ENCODE measurements at regions not wholly inside any gene's neighbourhood (a gene's known extent, or its start where the extent isn't known, plus 50 kb on each side); places are given as distances from the start of the nearest gene placed in this dataset.
"Not testable (repeated sequence)": the region's sequence is repeated elsewhere in the genome, so short reads cannot be mapped to it uniquely, and the experiment has no call there.

DNA sequence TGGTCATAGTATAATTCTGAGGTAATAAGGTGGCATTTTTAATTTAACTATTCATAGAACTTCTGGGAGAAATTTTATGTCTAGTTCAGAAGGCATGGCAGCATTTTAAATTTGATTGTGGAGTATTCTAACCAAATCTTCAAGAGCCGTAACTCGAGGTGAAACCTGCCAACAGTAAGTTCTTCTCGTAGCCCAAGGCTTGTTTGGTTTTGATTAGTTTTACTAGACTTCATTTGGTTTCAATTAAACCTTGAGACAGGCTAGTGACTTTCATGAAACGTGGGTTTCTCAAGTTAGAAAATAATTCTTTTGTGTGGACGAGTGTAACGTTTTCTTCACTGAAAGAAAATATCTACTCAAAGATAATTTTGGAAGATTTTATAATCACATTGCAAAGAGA, 395.5 kb downstream of the USP25 start:
- no peak overlapping the region for H3K4me3 Mint-ChIP-seq
- no peaks in the 10 kb centered on the region for H3K27me3 Mint-ChIP-seq (ENCODE audit: low read depth)
- no peaks in the 10 kb centered on the region for H3K36me3 Mint-ChIP-seq (ENCODE audit: low read depth)
- DNase-seq (ENCODE audit: low spot score), result no peak
- no peak overlapping the region for H3K27ac Mint-ChIP-seq
- H3K9me3 Mint-ChIP-seq, result peaks cover 7% of the 10 kb centered on the region
- H3K4me1 Mint-ChIP-seq (ENCODE audit: low read depth), result no peaks in the 10 kb centered on the region

GRCh38 chr21:16132453-16132852, 402.7 kb downstream of the USP25 start:
- not testable (repeated sequence) for H3K27me3 Mint-ChIP-seq (ENCODE audit: low read depth); H3K4me1 Mint-ChIP-seq (ENCODE audit: low read depth); DNase-seq (ENCODE audit: low spot score); H3K36me3 Mint-ChIP-seq (ENCODE audit: low read depth); H3K4me3 Mint-ChIP-seq; H3K27ac Mint-ChIP-seq
- peaks cover 20% of the 10 kb centered on the region for H3K9me3 Mint-ChIP-seq

- H3K27ac Mint-ChIP-seq, result no peak overlapping the region
- no peaks in the 10 kb centered on the region for H3K36me3 Mint-ChIP-seq (ENCODE audit: low read depth)
- no peaks in the 10 kb centered on the region for H3K4me1 Mint-ChIP-seq (ENCODE audit: low read depth)
- H3K27me3 Mint-ChIP-seq (ENCODE audit: low read depth), result no peaks in the 10 kb centered on the region
- H3K9me3 Mint-ChIP-seq, result peaks cover 20% of the 10 kb centered on the region
- no peak for DNase-seq (ENCODE audit: low spot score)
- H3K4me3 Mint-ChIP-seq, result no peak overlapping the region
Observed at GRCh38 chr21:16133248-16133647, 403.5 kb downstream of the USP25 start.

GRCh38 chr21:16134134-16134533, 404.4 kb downstream of the USP25 start:
- Mint-ChIP-seq H3K27me3 (ENCODE audit: low read depth) (no peaks in the 10 kb centered on the region), H3K36me3 (ENCODE audit: low read depth) (no peaks in the 10 kb centered on the region), H3K27ac (no peak overlapping the region), H3K4me3 (no peak overlapping the region), H3K4me1 (ENCODE audit: low read depth) (no peaks in the 10 kb centered on the region), H3K9me3 (peaks cover 20% of the 10 kb centered on the region)
- DNase-seq (ENCODE audit: low spot score), result no peak

DNA sequence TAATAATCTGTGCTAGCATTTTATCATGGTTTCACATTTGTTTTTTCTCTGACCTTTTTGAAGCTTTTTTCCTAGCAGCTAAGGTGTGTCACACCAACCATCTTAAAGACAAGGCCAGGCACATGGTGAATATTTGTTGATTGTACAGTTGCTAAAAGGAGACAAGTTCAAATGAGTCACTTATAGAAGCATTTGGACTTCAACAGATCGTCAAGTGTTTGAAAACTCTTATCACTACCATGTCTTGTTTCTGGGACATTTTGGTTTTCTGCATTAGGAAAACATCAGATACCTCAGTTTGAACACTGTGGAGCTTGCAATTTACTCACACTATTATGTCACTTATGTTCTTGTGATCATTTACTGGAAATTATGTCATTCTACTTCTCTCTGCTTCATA, 407.3 kb downstream of the USP25 start:
- Mint-ChIP-seq H3K4me1 (ENCODE audit: low read depth) (no peaks in the 10 kb centered on the region), H3K27me3 (ENCODE audit: low read depth) (no peaks in the 10 kb centered on the region), H3K9me3 (peaks cover under 1% of the 10 kb centered on the region), H3K27ac (no peak overlapping the region), H3K4me3 (no peak overlapping the region), H3K36me3 (ENCODE audit: low read depth) (no peaks in the 10 kb centered on the region)
- no peak for DNase-seq (ENCODE audit: low spot score)

- no peaks in the 10 kb centered on the region for H3K9me3 Mint-ChIP-seq
- H3K4me3 Mint-ChIP-seq, result no peak overlapping the region
- no peaks in the 10 kb centered on the region for H3K27me3 Mint-ChIP-seq (ENCODE audit: low read depth)
- H3K27ac Mint-ChIP-seq, result no peak overlapping the region
- DNase-seq (ENCODE audit: low spot score), result no peak
- no peaks in the 10 kb centered on the region for H3K36me3 Mint-ChIP-seq (ENCODE audit: low read depth)
- no peaks in the 10 kb centered on the region for H3K4me1 Mint-ChIP-seq (ENCODE audit: low read depth)
Observed at GRCh38 chr21:16145052-16145451, 415.3 kb downstream of the USP25 start.

- Mint-ChIP-seq H3K4me1 (ENCODE audit: low read depth) (no peaks in the 10 kb centered on the region), H3K9me3 (no peaks in the 10 kb centered on the region), H3K27ac (no peak overlapping the region), H3K4me3 (no peak overlapping the region), H3K36me3 (ENCODE audit: low read depth) (no peaks in the 10 kb centered on the region), H3K27me3 (ENCODE audit: low read depth) (no peaks in the 10 kb centered on the region)
- DNase-seq (ENCODE audit: low spot score), result no peak
Observed at GRCh38 chr21:16145479-16145878, 415.7 kb downstream of the USP25 start.

GRCh38 chr21:16154321-16154720, 424.5 kb downstream of the USP25 start:
- Mint-ChIP-seq H3K36me3 (ENCODE audit: low read depth) (no peaks in the 10 kb centered on the region), H3K9me3 (no peaks in the 10 kb centered on the region), H3K4me3 (no peak overlapping the region), H3K27ac (no peak overlapping the region), H3K4me1 (ENCODE audit: low read depth) (no peaks in the 10 kb centered on the region), H3K27me3 (ENCODE audit: low read depth) (no peaks in the 10 kb centered on the region)
- DNase-seq (ENCODE audit: low spot score), result no peak

GRCh38 chr21:16154951-16155635, 425.3 kb downstream of the USP25 start:
- Mint-ChIP-seq H3K27me3 (ENCODE audit: low read depth) (no peaks in the 10 kb centered on the region), H3K27ac (no peak overlapping the region), H3K4me1 (ENCODE audit: low read depth) (no peaks in the 10 kb centered on the region), H3K9me3 (no peaks in the 10 kb centered on the region), H3K36me3 (ENCODE audit: low read depth) (no peaks in the 10 kb centered on the region), H3K4me3 (no peak overlapping the region)
- no peak for DNase-seq (ENCODE audit: low spot score)

DNA sequence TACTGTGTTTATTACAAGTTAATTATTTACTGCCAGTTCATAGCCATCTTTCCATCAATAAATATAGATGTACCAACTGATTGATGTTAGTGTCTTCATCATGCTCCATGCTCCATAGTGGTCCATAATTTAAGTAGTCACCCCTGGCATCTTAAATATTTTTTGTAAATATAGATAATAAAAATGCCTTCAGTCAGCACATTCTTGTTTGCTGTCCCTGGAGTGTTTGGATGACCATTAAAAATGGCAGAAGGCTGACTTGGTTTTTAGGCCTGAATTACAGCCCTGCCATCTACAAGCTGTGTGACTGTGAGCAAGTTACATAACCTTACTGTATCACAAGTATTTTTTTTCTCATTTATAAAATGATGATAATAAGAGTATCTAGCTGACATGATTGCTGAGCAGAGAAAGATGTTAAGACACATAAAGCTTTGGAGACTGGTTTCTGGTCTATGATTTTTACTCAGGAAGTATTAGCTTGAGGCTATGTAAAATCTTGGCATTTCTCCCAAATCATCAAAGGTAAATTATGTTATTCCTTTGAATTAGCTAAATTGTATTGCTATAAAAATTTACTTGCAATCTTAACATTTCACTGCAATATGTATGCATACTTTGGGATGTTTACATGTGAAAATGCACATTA, 427.2 kb downstream of the USP25 start:
- Mint-ChIP-seq H3K27ac (no peak overlapping the region), H3K36me3 (ENCODE audit: low read depth) (no peaks in the 10 kb centered on the region), H3K9me3 (no peaks in the 10 kb centered on the region), H3K4me3 (no peak overlapping the region), H3K27me3 (ENCODE audit: low read depth) (no peaks in the 10 kb centered on the region), H3K4me1 (ENCODE audit: low read depth) (no peaks in the 10 kb centered on the region)
- no peak for DNase-seq (ENCODE audit: low spot score)

DNA sequence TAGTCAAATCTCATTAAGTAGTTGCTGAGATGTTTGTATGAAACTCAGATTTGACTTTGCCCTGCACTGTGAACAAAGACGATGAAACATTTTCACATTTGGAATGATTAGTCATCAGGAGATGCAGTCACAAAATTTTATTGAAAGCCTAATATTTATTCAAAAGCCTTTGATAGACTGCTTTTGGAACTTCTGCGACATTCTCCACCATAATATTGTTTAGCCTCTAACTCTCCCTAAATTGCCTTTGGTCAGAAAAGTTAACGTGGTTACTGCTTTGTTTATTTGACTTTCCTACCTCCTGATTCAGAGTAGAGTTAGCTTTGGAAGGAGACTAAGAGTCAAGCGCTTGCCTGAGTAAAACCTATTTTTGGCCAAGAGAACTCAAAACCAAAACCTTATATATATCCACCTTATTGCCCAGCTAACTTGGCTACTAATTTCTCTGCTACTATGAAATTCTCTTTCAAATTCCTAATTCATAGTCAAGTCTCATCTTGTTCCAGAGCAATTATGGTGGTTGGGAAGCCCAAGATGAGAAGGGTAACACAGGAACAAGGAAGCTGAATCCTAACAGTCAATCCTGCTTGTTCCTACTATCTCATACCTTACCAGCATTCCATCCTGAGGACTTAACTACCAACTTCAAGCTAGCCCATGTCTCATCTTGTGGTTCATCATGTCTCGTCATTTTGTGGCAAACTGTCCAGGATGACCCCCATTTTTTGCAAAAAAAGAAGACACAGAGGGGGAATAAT, 429.6 kb downstream of the USP25 start:
- no peak for DNase-seq (ENCODE audit: low spot score)
- Mint-ChIP-seq H3K9me3 (no peaks in the 10 kb centered on the region), H3K36me3 (ENCODE audit: low read depth) (no peaks in the 10 kb centered on the region), H3K27me3 (ENCODE audit: low read depth) (no peaks in the 10 kb centered on the region), H3K4me3 (no peak overlapping the region), H3K27ac (no peak overlapping the region), H3K4me1 (ENCODE audit: low read depth) (no peaks in the 10 kb centered on the region)

- no peak overlapping the region for H3K4me3 Mint-ChIP-seq
- H3K9me3 Mint-ChIP-seq, result no peaks in the 10 kb centered on the region
- H3K27ac Mint-ChIP-seq, result no peak overlapping the region
- no peaks in the 10 kb centered on the region for H3K36me3 Mint-ChIP-seq (ENCODE audit: low read depth)
- H3K27me3 Mint-ChIP-seq (ENCODE audit: low read depth), result no peaks in the 10 kb centered on the region
- no peak for DNase-seq (ENCODE audit: low spot score)
- H3K4me1 Mint-ChIP-seq (ENCODE audit: low read depth), result no peaks in the 10 kb centered on the region
Observed at GRCh38 chr21:16159971-16160350, 430.2 kb downstream of the USP25 start.

DNA sequence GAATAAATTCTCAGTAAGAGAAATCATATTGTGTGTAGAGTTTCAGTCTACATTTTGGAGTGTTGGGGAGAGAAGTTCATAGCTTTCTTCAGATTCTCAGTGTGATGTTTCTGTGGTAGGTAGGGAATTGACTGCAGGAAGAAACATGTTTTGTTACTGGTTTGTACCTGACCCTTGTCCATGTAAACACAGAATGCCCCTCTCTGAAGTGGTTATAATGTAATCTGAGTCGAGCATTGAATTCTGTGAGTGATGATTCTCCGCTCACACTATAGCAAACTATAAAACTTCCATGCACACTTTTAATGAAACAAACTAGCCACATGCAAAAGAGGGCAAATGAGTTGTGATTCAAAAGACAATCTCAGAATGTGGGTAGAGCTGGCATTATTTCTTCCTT, 433.2 kb downstream of the USP25 start:
- Mint-ChIP-seq H3K27me3 (ENCODE audit: low read depth) (no peaks in the 10 kb centered on the region), H3K36me3 (ENCODE audit: low read depth) (no peaks in the 10 kb centered on the region), H3K4me1 (ENCODE audit: low read depth) (no peaks in the 10 kb centered on the region), H3K27ac (no peak overlapping the region), H3K4me3 (no peak overlapping the region), H3K9me3 (no peaks in the 10 kb centered on the region)
- DNase-seq (ENCODE audit: low spot score), result no peak

DNA sequence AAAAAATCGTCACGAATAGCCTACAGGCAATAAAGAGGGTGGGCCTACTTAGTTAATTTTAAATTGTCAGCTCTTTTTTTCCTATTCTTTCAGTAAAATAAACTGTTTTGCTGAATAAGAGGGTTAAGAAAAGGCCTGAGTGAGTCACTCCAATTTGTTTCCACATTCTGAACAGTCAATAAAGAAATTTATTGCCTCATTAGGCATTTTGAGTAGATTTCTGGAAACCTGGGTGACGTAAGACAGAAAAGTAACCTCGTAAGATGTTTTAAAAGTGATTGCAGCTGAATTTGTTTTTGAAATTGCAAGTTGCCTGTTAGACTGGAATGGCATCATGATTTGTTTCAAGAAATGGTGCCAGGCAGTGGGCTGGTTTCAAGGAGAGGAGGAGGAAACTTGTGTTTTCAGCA, 439.3 kb downstream of the USP25 start:
- Mint-ChIP-seq H3K27ac (no peak overlapping the region), H3K9me3 (no peaks in the 10 kb centered on the region), H3K27me3 (ENCODE audit: low read depth) (no peaks in the 10 kb centered on the region), H3K4me1 (ENCODE audit: low read depth) (no peaks in the 10 kb centered on the region), H3K4me3 (no peak overlapping the region), H3K36me3 (ENCODE audit: low read depth) (no peaks in the 10 kb centered on the region)
- DNase-seq (ENCODE audit: low spot score), result no peak
